ENCODE measurements at regions not wholly inside any gene's neighbourhood (a gene's known extent, or its start where the extent isn't known, plus 50 kb on each side); places are given as distances from the start of the nearest gene placed in this dataset.

DNA sequence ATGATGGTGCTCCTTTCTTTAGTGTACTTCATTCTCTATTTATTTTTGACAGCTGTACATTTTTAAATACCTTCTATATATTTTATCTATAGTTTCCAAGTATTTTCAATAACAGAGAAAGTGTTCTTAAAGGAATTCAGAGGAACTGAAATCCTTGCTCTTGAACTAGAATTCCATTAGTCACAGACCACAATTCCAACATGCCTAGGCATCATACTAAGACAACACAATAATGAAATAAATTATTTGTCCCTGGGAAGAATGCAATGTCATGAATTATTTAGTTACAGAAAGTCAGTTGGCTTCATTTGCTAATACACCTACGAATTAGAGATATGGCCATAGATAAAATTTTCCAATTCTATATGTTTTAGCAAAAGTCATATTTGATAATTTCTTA, 671.2 kb downstream of the EPHA7 start:
- Histone ChIP-seq H3F3A (ENCODE audit: insufficient read depth, low read length, poor library complexity, severe bottlenecking) (no peaks in the 10 kb centered on the region), H3K79me2 (replicated peaks; ENCODE audit: insufficient read depth, low read length) (no peaks in the 10 kb centered on the region), H3K4me2 (ENCODE audit: low read length) (no peak overlapping the region), H3K27ac (ENCODE audit: low read length) (no peak overlapping the region), H3K9me3 (ENCODE audit: low read length) (no peaks in the 10 kb centered on the region), H3K9me2 (ENCODE audit: insufficient read depth, low read length) (no peaks in the 10 kb centered on the region), H3K9ac (ENCODE audit: low read length) (no peak overlapping the region), H4K20me1 (ENCODE audit: insufficient read depth) (no peaks in the 10 kb centered on the region), H3K27me3 (ENCODE audit: insufficient read depth, low read depth, low read length) (no peaks in the 10 kb centered on the region), H3K4me3 (ENCODE audit: low read length) (no peak overlapping the region), H2AFZ (ENCODE audit: low read depth, low read length) (no peak overlapping the region), H3K36me3 (ENCODE audit: insufficient read depth, low read length) (no peaks in the 10 kb centered on the region)
- TF ChIP-seq MXI1 (conservative IDR thresholded peaks at IDR 0.05; ENCODE audit: poor library complexity, severe bottlenecking) (no peak), EZH2 (IDR thresholded peaks at IDR 0.05; ENCODE audit: borderline replicate concordance, insufficient read depth, low read length, poor library complexity, severe bottlenecking) (no peak), RAD21 (conservative IDR thresholded peaks at IDR 0.05) (no peak), TAF1 (IDR thresholded peaks at IDR 0.05; ENCODE audit: low read depth) (no peak), EP300 (conservative IDR thresholded peaks at IDR 0.05; ENCODE audit: poor library complexity, severe bottlenecking) (no peak)
- TF ChIP-seq, protein P1, sequence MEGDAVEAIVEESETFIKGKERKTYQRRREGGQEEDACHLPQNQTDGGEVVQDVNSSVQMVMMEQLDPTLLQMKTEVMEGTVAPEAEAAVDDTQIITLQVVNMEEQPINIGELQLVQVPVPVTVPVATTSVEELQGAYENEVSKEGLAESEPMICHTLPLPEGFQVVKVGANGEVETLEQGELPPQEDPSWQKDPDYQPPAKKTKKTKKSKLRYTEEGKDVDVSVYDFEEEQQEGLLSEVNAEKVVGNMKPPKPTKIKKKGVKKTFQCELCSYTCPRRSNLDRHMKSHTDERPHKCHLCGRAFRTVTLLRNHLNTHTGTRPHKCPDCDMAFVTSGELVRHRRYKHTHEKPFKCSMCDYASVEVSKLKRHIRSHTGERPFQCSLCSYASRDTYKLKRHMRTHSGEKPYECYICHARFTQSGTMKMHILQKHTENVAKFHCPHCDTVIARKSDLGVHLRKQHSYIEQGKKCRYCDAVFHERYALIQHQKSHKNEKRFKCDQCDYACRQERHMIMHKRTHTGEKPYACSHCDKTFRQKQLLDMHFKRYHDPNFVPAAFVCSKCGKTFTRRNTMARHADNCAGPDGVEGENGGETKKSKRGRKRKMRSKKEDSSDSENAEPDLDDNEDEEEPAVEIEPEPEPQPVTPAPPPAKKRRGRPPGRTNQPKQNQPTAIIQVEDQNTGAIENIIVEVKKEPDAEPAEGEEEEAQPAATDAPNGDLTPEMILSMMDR (IDR thresholded peaks at IDR 0.05; ENCODE audit: poor library complexity, severe bottlenecking) = no peak

DNA sequence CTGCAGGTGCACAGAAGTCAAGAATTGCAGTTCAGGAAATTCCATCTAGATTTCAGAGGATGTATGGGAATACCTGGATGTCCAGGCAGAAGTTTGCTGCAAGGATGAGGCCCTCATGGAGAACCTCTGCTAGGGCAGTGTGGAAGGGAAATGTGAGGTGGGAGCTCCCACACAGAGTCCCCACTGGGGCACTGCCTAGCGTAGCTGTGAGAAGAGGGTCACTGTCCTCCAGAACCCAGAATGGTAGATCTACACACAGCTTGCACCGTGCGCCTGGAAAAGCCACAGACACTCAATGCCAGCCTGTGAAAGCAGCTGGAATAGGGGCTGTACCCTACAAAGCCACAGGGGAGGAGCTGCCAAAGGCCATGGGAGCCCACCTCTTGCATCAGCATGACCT, 681.4 kb downstream of the EPHA7 start:
- no peaks in the 10 kb centered on the region for H3K9me3 ChIP-seq (ENCODE audit: low read length)
- no peak overlapping the region for H2AFZ ChIP-seq (ENCODE audit: low read depth, low read length)
- H3F3A ChIP-seq (ENCODE audit: insufficient read depth, low read length, poor library complexity, severe bottlenecking) = no peaks in the 10 kb centered on the region
- H4K20me1 ChIP-seq (ENCODE audit: insufficient read depth) = no peaks in the 10 kb centered on the region
- no peak overlapping the region for H3K27ac ChIP-seq (ENCODE audit: low read length)
- H3K9me2 ChIP-seq (ENCODE audit: insufficient read depth, low read length) = no peaks in the 10 kb centered on the region
- H3K4me3 ChIP-seq (ENCODE audit: low read length) = no peak overlapping the region
- no peaks in the 10 kb centered on the region for H3K79me2 ChIP-seq (replicated peaks; ENCODE audit: insufficient read depth, low read length)
- TF ChIP-seq SMC3 (conservative IDR thresholded peaks at IDR 0.05; ENCODE audit: poor library complexity) (no peak), POLR2AphosphoS5 (IDR thresholded peaks at IDR 0.05) (no peak), EP300 (conservative IDR thresholded peaks at IDR 0.05; ENCODE audit: poor library complexity, severe bottlenecking) (no peak), EZH2 (IDR thresholded peaks at IDR 0.05; ENCODE audit: borderline replicate concordance, insufficient read depth, low read length, poor library complexity, severe bottlenecking) (no peak), RAD21 (conservative IDR thresholded peaks at IDR 0.05) (no peak), MXI1 (conservative IDR thresholded peaks at IDR 0.05; ENCODE audit: poor library complexity, severe bottlenecking) (no peak), TAF1 (IDR thresholded peaks at IDR 0.05; ENCODE audit: low read depth) (no peak)
- TF ChIP-seq, protein P2, sequence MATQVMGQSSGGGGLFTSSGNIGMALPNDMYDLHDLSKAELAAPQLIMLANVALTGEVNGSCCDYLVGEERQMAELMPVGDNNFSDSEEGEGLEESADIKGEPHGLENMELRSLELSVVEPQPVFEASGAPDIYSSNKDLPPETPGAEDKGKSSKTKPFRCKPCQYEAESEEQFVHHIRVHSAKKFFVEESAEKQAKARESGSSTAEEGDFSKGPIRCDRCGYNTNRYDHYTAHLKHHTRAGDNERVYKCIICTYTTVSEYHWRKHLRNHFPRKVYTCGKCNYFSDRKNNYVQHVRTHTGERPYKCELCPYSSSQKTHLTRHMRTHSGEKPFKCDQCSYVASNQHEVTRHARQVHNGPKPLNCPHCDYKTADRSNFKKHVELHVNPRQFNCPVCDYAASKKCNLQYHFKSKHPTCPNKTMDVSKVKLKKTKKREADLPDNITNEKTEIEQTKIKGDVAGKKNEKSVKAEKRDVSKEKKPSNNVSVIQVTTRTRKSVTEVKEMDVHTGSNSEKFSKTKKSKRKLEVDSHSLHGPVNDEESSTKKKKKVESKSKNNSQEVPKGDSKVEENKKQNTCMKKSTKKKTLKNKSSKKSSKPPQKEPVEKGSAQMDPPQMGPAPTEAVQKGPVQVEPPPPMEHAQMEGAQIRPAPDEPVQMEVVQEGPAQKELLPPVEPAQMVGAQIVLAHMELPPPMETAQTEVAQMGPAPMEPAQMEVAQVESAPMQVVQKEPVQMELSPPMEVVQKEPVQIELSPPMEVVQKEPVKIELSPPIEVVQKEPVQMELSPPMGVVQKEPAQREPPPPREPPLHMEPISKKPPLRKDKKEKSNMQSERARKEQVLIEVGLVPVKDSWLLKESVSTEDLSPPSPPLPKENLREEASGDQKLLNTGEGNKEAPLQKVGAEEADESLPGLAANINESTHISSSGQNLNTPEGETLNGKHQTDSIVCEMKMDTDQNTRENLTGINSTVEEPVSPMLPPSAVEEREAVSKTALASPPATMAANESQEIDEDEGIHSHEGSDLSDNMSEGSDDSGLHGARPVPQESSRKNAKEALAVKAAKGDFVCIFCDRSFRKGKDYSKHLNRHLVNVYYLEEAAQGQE (IDR thresholded peaks at IDR 0.05; ENCODE audit: borderline replicate concordance) = no peak
- TF ChIP-seq, protein P1 (IDR thresholded peaks at IDR 0.05; ENCODE audit: poor library complexity, severe bottlenecking) = no peak
- H3K4me2 ChIP-seq (ENCODE audit: low read length) = no peak overlapping the region
- H3K36me3 ChIP-seq (ENCODE audit: insufficient read depth, low read length) = no peaks in the 10 kb centered on the region
- H3K27me3 ChIP-seq (ENCODE audit: insufficient read depth, low read depth, low read length) = no peaks in the 10 kb centered on the region
- H3K9ac ChIP-seq (ENCODE audit: low read length) = no peak overlapping the region
